ENCODE measurements at regions not wholly inside any gene's neighbourhood (a gene's known extent, or its start where the extent isn't known, plus 50 kb on each side); places are given as distances from the start of the nearest gene placed in this dataset.

DNA sequence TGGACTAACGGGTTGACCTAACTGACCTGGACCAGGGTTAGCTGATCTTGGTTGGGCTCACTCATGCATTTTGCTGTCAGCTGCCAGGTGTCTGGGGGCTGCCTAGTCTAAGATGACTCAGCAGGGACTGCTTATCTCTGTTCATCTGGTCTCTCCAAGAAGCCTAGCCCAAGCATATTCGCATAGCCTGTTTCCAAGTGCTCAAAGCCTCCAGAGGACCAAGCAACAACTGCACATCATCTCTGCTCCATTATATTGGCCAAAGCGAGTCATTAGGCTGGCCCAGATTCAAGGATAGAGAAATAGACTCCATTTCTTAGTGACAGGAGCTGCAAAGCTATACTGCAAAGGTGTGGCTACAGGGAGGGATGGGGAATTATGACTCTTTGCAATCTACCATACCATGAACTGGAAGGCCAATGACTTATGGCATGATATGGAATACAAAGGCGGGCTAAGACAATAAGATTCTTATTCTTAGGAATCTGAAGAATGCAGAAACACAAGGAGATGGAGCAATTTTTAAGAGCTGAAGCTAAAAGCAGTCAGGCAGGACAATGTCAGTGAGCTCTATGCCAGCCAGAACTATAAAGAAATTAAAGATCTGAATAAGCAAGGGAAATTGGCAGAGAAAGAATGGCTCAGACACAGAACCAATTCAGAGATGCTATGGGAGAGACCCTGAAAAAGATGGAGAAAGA, 194.6 kb upstream of the FSCB start:
- no peak for DNase-seq (ENCODE audit: low read depth)
- H3K9ac ChIP-seq (ENCODE audit: low read length) = no peak overlapping the region
- H3K27me3 ChIP-seq (replicated peaks; ENCODE audit: control insufficient read depth, insufficient read depth, low read length) = no peaks in the 10 kb centered on the region
- H3K36me3 ChIP-seq (ENCODE audit: control insufficient read depth, insufficient read depth, low read length, severe bottlenecking) = no peaks in the 10 kb centered on the region
- no peaks in the 10 kb centered on the region for H3K4me1 ChIP-seq (ENCODE audit: control insufficient read depth, insufficient read depth, low read length)
- H3K9me3 ChIP-seq (ENCODE audit: control insufficient read depth, low read length) = no peaks in the 10 kb centered on the region
- H3K4me3 ChIP-seq (ENCODE audit: low read length) = no peak overlapping the region

DNA sequence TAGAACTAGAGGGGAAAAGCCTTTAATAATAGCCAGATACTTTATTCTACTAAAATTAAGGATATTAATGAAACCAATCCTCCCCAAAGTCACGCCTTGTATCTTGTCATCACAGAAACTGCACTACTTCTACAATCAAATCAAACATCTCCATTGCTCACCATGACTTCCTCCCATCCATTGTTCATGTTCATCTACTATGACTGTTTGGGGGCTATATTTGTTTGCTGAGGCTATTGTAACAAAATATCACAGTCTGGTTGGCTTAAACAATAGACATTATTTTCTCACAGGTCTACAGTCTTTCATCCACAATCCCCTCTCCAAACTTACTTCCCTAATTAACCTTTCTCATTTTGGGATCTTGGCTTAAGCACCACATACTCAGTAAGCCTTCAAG, 193.6 kb upstream of the FSCB start:
- Histone ChIP-seq H3K4me3 (ENCODE audit: low read length) (no peak overlapping the region), H3K9me3 (ENCODE audit: control insufficient read depth, low read length) (no peaks in the 10 kb centered on the region), H3K9ac (ENCODE audit: low read length) (no peak overlapping the region), H3K4me1 (ENCODE audit: control insufficient read depth, insufficient read depth, low read length) (no peaks in the 10 kb centered on the region), H3K36me3 (ENCODE audit: control insufficient read depth, insufficient read depth, low read length, severe bottlenecking) (no peaks in the 10 kb centered on the region), H3K27me3 (replicated peaks; ENCODE audit: control insufficient read depth, insufficient read depth, low read length) (no peaks in the 10 kb centered on the region)
- no peak for DNase-seq (ENCODE audit: low read depth)

DNA sequence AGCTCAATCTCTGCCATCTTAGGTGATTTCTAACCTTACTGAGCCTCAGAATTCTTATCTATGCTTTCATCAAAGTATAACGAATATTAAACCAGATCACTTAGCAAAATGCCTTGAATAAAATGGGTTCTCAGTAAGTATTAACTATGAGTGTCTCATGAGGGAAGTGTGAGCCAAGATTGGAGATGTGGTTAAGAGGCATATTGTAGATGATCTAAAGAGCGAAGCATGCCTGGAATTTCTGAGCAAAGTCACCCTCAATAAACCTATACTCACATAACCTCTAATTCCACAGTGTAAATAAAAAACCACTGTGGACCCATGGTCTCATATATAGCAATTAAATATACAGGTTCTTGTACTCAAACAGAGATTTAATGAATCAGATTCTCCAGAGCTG, 193.1 kb upstream of the FSCB start:
- H3K4me1 ChIP-seq (ENCODE audit: control insufficient read depth, insufficient read depth, low read length) = no peaks in the 10 kb centered on the region
- no peak overlapping the region for H3K4me3 ChIP-seq (ENCODE audit: low read length)
- no peak overlapping the region for H3K9ac ChIP-seq (ENCODE audit: low read length)
- no peak for DNase-seq (ENCODE audit: low read depth)
- H3K36me3 ChIP-seq (ENCODE audit: control insufficient read depth, insufficient read depth, low read length, severe bottlenecking) = no peaks in the 10 kb centered on the region
- no peaks in the 10 kb centered on the region for H3K27me3 ChIP-seq (replicated peaks; ENCODE audit: control insufficient read depth, insufficient read depth, low read length)
- no peaks in the 10 kb centered on the region for H3K9me3 ChIP-seq (ENCODE audit: control insufficient read depth, low read length)

DNA sequence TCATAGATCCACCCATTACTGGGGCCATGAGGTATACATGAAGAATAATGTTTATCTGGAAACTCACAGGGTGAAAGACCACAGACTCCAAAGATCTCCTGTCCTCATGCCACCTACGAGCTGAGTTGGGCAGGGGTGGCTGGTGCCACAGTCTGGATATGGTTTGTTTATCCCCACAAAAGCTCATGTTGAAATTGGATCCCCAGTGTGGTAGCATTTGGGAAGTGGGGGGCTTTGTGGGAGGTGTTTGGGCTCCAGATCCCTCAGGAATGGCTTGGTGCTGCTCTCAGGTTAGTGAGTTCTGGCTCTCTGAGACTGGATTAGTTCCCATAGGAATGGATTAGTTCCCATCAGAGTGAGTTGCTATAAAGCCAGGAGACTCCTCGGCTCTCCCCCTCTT, 192.3 kb upstream of the FSCB start:
- Histone ChIP-seq H3K27me3 (replicated peaks; ENCODE audit: control insufficient read depth, insufficient read depth, low read length) (no peaks in the 10 kb centered on the region), H3K9me3 (ENCODE audit: control insufficient read depth, low read length) (no peaks in the 10 kb centered on the region), H3K4me1 (ENCODE audit: control insufficient read depth, insufficient read depth, low read length) (no peaks in the 10 kb centered on the region), H3K36me3 (ENCODE audit: control insufficient read depth, insufficient read depth, low read length, severe bottlenecking) (no peaks in the 10 kb centered on the region), H3K9ac (ENCODE audit: low read length) (no peak overlapping the region), H3K4me3 (ENCODE audit: low read length) (no peak overlapping the region)
- DNase-seq (ENCODE audit: low read depth) = no peak

DNA sequence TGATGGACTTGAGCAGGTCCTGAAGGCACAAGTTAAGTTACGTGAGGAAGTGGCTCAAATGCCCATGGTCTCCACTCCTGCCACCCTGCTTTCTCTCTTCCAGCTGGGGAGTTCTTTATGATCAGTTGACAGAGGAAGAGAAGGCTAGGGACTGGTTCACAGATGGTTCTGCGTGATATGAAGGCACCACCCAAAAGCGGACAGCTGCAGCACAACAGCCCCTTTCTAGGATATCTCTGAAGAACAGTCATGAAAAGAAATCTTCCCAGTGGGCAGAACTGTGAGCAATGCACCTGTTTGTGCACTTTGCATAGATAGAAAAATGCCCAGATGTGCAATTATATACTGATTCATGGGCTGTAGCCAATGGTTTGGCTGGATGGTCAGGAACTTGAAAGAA, 162.4 kb upstream of the FSCB start:
- DNase-seq (ENCODE audit: low read depth) = no peak
- Histone ChIP-seq H3K27me3 (replicated peaks; ENCODE audit: control insufficient read depth, insufficient read depth, low read length) (no peaks in the 10 kb centered on the region), H3K9ac (ENCODE audit: low read length) (no peak overlapping the region), H3K36me3 (ENCODE audit: control insufficient read depth, insufficient read depth, low read length, severe bottlenecking) (no peaks in the 10 kb centered on the region), H3K4me1 (ENCODE audit: control insufficient read depth, insufficient read depth, low read length) (no peaks in the 10 kb centered on the region), H3K4me3 (ENCODE audit: low read length) (no peak overlapping the region), H3K9me3 (ENCODE audit: control insufficient read depth, low read length) (peaks cover 3% of the 10 kb centered on the region)

DNA sequence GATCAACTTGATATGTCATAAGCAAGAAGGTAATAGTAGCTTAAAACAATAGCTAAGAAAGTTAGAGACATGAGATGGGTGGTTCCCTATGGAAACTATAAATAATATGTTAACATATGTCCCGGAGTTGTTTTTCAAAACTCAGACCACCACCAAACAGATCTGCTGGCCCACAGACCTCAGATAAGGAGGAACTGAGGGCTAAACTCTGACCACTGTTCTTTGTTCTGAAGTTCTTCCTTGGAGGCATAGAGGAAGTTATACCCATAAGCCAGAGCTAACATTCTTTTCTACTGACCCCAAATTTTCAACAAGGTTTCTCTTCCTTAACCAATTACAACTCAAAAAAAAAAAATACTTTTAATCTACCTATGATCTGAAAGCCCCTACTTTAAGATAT, 156.1 kb upstream of the FSCB start:
- Histone ChIP-seq H3K27me3 (replicated peaks; ENCODE audit: control insufficient read depth, insufficient read depth, low read length) (no peaks in the 10 kb centered on the region), H3K36me3 (ENCODE audit: control insufficient read depth, insufficient read depth, low read length, severe bottlenecking) (no peaks in the 10 kb centered on the region), H3K9ac (ENCODE audit: low read length) (no peak overlapping the region), H3K4me3 (ENCODE audit: low read length) (no peak overlapping the region), H3K9me3 (ENCODE audit: control insufficient read depth, low read length) (no peaks in the 10 kb centered on the region), H3K4me1 (ENCODE audit: control insufficient read depth, insufficient read depth, low read length) (no peaks in the 10 kb centered on the region)
- DNase-seq (ENCODE audit: low read depth) = no peak

DNA sequence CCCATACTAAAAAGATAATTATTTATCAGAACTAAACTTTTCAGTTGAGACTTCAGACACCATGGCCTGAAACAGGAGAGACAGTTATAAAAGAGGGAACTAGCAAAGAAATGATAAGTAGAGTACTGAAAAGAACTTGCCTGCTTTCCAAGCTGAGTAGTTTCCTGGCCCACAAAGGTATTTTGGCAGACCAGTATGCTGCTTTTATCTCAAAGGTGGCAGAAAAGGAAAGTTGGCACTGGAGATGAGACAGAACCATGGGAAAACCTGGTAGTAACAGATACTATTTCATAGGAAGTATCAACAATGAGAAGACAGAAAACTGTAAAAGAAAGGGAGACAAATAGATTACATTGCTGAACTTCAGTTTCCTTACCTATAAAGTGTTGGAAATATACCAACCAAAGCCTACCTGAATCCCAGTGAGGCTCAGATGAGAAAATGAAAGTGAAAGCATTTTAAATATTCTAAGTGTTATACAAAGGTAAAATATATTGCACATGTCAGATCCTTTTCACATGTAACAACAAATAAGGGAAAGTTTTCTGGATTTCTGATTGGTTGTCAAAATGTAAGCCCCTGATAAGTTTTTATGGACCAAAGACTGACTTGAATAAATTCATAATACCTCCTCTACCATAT, 155.3 kb upstream of the FSCB start:
- Histone ChIP-seq H3K9me3 (ENCODE audit: control insufficient read depth, low read length) (no peaks in the 10 kb centered on the region), H3K4me1 (ENCODE audit: control insufficient read depth, insufficient read depth, low read length) (peaks cover 5% of the 10 kb centered on the region), H3K9ac (ENCODE audit: low read length) (no peak overlapping the region), H3K27me3 (replicated peaks; ENCODE audit: control insufficient read depth, insufficient read depth, low read length) (no peaks in the 10 kb centered on the region), H3K4me3 (ENCODE audit: low read length) (no peak overlapping the region), H3K36me3 (ENCODE audit: control insufficient read depth, insufficient read depth, low read length, severe bottlenecking) (no peaks in the 10 kb centered on the region)
- no peak for DNase-seq (ENCODE audit: low read depth)

DNA sequence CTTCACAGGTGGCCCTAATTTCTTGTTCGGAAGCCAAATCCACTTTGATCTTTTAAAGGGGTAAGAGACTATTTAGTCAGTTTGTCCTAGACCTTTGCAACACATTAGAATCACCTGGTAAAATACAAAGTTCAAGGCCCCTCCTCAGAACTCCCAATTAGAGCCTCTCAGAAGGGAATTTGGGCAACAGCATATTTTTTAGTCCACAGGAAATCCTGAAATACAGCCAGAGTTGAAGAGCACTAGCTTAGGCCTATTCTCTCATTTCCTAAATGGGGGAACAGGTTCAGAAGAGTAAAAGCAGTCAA, 151.3 kb upstream of the FSCB start:
- Histone ChIP-seq H3K4me3 (ENCODE audit: low read length) (no peak overlapping the region), H3K36me3 (ENCODE audit: control insufficient read depth, insufficient read depth, low read length, severe bottlenecking) (no peaks in the 10 kb centered on the region), H3K27me3 (replicated peaks; ENCODE audit: control insufficient read depth, insufficient read depth, low read length) (no peaks in the 10 kb centered on the region), H3K9me3 (ENCODE audit: control insufficient read depth, low read length) (no peaks in the 10 kb centered on the region), H3K9ac (ENCODE audit: low read length) (no peak overlapping the region), H3K4me1 (ENCODE audit: control insufficient read depth, insufficient read depth, low read length) (peaks cover 13% of the 10 kb centered on the region)
- no peak for DNase-seq (ENCODE audit: low read depth)

DNA sequence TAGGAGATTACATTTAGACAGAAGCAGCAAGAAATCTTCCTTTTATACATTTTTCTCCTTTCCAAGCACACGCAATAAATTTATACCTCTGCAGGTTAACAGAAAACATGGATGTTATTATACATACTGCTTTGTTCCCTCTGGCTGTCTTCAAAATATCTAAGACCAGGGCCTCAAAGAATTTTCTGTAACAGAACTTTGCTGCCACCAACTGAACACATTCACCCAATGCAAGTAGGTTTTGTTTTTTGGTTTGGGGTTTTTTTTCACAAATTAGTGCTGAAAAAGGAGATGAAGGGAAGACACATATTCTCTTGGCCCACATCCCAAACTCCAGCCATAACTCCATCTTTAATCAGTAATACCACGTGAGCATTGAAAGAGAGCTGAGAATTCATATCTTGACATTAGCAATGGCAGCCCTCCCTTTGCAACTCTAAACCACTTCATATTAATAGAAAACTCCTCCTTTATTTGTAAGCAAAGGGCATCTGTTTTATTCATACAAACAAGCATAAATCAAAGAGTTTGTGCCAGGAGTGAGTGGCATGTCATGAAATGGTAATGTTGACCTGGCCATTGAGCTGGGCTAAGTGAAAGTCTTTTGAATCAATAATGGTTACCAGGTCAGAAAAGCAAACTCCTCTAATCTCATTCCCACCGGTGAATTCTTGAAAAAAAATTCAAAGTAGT, 150.8 kb upstream of the FSCB start:
- Histone ChIP-seq H3K36me3 (ENCODE audit: control insufficient read depth, insufficient read depth, low read length, severe bottlenecking) (no peaks in the 10 kb centered on the region), H3K9me3 (ENCODE audit: control insufficient read depth, low read length) (no peaks in the 10 kb centered on the region), H3K4me1 (ENCODE audit: control insufficient read depth, insufficient read depth, low read length) (peaks cover 13% of the 10 kb centered on the region), H3K27me3 (replicated peaks; ENCODE audit: control insufficient read depth, insufficient read depth, low read length) (no peaks in the 10 kb centered on the region), H3K4me3 (ENCODE audit: low read length) (no peak overlapping the region), H3K9ac (ENCODE audit: low read length) (no peak overlapping the region)
- DNase-seq (ENCODE audit: low read depth) = peak; percentile 0

DNA sequence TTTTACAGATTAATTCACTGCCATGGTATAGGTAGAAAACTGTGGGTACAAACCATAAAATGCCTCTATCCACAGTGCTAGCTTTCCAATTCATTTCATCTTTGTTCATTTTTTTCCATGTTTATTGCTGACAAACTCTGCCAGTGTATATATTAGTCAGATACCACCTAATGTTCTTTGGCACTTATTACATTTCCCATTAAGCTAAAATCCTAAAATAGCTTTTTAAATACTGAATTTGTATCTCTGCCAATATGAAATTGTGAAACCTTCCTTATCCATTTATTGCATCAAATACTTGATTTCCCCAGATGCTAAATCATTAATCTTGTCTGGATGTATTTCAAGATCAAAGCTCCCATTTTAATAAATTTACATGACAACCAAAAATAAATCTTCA, 150.1 kb upstream of the FSCB start:
- Histone ChIP-seq H3K36me3 (ENCODE audit: control insufficient read depth, insufficient read depth, low read length, severe bottlenecking) (no peaks in the 10 kb centered on the region), H3K9me3 (ENCODE audit: control insufficient read depth, low read length) (no peaks in the 10 kb centered on the region), H3K27me3 (replicated peaks; ENCODE audit: control insufficient read depth, insufficient read depth, low read length) (no peaks in the 10 kb centered on the region), H3K4me1 (ENCODE audit: control insufficient read depth, insufficient read depth, low read length) (peaks cover 13% of the 10 kb centered on the region), H3K9ac (ENCODE audit: low read length) (no peak overlapping the region), H3K4me3 (ENCODE audit: low read length) (no peak overlapping the region)
- no peak for DNase-seq (ENCODE audit: low read depth)

DNA sequence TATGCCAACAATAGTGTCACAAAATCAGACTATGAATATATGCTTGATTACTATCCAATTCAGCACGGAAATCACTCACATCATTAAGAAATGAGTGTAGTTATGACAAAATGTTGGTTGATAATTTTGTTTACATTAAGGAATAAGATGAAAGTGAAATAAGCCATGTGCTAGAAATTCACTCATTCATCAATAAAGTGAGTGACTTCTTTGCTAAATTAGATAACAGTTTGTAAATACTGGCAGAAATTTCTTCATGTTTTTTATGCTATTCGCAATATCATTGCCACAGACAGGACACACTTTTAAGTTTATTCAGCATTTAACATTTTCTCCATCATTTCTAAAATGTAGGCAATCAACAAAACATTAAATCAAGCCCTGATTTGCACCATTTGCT, 147.5 kb upstream of the FSCB start:
- no peaks in the 10 kb centered on the region for H3K9me3 ChIP-seq (ENCODE audit: control insufficient read depth, low read length)
- H3K27me3 ChIP-seq (replicated peaks; ENCODE audit: control insufficient read depth, insufficient read depth, low read length) = no peaks in the 10 kb centered on the region
- DNase-seq (ENCODE audit: low read depth) = no peak
- H3K4me1 ChIP-seq (ENCODE audit: control insufficient read depth, insufficient read depth, low read length) = peaks cover 13% of the 10 kb centered on the region
- no peak overlapping the region for H3K4me3 ChIP-seq (ENCODE audit: low read length)
- no peaks in the 10 kb centered on the region for H3K36me3 ChIP-seq (ENCODE audit: control insufficient read depth, insufficient read depth, low read length, severe bottlenecking)
- no peak overlapping the region for H3K9ac ChIP-seq (ENCODE audit: low read length)
